Neutrophil (primary cell): ENCODE measurements at regions not wholly inside any gene's neighbourhood (a gene's known extent, or its start where the extent isn't known, plus 50 kb on each side); places are given as distances from the start of the nearest gene placed in this dataset.

ENCODE experiments used
- H3K27ac ChIP-seq: fragments of 200-600 bp; sonication (generic); 2 replicates; pipeline ENCODE4 v1.5.1; 2016; ENCODE audit warnings: mild to moderate bottlenecking, moderate library complexity
- H3K27me3 ChIP-seq: fragments of 200-600 bp; sonication (generic); 2 replicates; pipeline ENCODE4 v1.6.0; 2016; ENCODE audit warnings: mild to moderate bottlenecking
- H3K36me3 ChIP-seq: fragments of 200-600 bp; sonication (generic); 2 replicates; pipeline ENCODE4 v1.5.1; 2017
- H3K4me1 ChIP-seq, 2 experiments: fragments of 200-600 bp in 1 of 2; sonication (generic) in 1 of 2; 1 replicate in 1 of 2; 2 replicates in 1 of 2; pipeline versions ENCODE4 v1.5.1 to v1.6.1; 2013 to 2016; ENCODE audit warnings: low read depth in 1 of 2, low read length in 1 of 2, mild to moderate bottlenecking in 1 of 2, moderate library complexity in 1 of 2; ENCODE audit not compliant: control insufficient read depth in 1 of 2, insufficient read depth in 1 of 2
- H3K4me3 ChIP-seq, 2 experiments: fragments of 200-600 bp in 1 of 2; sonication (generic) in 1 of 2; 1 replicate in 1 of 2; 2 replicates in 1 of 2; pipeline ENCODE4 v1.5.1; 2013 to 2016; ENCODE audit warnings: low read depth in 1 of 2, low read length in 1 of 2, mild to moderate bottlenecking in 1 of 2, moderate library complexity in 1 of 2
- H3K9me3 ChIP-seq: fragments of 200-600 bp; sonication (generic); 2 replicates; pipeline ENCODE4 v1.5.1; 2016
- TF ChIP-seq, protein P1 (sequence below): fragments of 200-600 bp; sonication (generic); IDR thresholded peaks from 2 replicates; pipeline ENCODE4 v1.5.1; 2016; ENCODE audit warnings: antibody characterized with exemption

DNA sequence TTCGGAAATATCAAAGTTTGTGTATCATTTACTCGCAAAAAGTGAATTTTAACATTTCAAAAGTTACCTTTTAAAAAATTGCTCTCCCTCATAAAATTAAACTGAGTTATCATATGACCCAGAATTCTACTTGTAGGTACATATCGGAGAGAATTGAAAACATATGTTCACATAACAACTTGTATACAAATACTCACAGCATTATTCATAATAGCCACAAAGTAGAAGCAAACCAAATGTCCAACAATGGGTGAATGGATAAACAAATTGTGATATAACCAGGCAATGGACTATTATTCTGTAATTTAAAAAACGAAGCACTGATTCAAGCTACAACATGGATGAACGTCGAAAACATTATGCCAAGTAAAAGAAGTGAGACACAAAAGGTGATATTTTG lies 412.0 kb upstream of the TCF4 start:
- Histone ChIP-seq H3K27me3 (no peaks in the 10 kb centered on the region), H3K36me3 (no peaks in the 10 kb centered on the region), H3K4me3 (no peak overlapping the region), H3K27ac (no peak overlapping the region), H3K4me1 (no peaks in the 10 kb centered on the region), H3K9me3 (no peaks in the 10 kb centered on the region)
- TF ChIP-seq, protein P1, sequence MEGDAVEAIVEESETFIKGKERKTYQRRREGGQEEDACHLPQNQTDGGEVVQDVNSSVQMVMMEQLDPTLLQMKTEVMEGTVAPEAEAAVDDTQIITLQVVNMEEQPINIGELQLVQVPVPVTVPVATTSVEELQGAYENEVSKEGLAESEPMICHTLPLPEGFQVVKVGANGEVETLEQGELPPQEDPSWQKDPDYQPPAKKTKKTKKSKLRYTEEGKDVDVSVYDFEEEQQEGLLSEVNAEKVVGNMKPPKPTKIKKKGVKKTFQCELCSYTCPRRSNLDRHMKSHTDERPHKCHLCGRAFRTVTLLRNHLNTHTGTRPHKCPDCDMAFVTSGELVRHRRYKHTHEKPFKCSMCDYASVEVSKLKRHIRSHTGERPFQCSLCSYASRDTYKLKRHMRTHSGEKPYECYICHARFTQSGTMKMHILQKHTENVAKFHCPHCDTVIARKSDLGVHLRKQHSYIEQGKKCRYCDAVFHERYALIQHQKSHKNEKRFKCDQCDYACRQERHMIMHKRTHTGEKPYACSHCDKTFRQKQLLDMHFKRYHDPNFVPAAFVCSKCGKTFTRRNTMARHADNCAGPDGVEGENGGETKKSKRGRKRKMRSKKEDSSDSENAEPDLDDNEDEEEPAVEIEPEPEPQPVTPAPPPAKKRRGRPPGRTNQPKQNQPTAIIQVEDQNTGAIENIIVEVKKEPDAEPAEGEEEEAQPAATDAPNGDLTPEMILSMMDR = no peak

DNA sequence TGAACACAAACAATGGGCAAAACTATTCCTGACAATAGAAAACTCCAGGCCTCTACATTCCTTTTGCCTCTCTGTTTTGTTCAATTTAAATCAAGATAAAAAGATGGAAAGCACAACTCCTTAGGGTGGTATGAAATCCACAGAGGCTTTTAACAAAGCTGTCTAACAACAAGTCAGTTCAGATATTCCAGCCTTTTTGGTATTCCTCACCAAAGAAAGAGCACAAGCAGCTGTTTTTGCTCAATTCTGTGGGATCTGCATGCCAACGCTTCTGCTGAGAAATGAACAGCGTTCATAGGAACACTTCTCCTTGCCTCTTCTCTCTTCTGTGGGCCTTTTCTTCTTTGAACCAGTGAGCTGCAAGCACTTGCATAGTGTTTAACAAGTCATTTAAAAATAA lies 411.6 kb upstream of the TCF4 start:
- Histone ChIP-seq H3K27ac (no peak overlapping the region), H3K36me3 (no peaks in the 10 kb centered on the region), H3K27me3 (no peaks in the 10 kb centered on the region), H3K4me1 (no peaks in the 10 kb centered on the region), H3K9me3 (no peaks in the 10 kb centered on the region), H3K4me3 (no peak overlapping the region)
- TF ChIP-seq, protein P1 = no peak

DNA sequence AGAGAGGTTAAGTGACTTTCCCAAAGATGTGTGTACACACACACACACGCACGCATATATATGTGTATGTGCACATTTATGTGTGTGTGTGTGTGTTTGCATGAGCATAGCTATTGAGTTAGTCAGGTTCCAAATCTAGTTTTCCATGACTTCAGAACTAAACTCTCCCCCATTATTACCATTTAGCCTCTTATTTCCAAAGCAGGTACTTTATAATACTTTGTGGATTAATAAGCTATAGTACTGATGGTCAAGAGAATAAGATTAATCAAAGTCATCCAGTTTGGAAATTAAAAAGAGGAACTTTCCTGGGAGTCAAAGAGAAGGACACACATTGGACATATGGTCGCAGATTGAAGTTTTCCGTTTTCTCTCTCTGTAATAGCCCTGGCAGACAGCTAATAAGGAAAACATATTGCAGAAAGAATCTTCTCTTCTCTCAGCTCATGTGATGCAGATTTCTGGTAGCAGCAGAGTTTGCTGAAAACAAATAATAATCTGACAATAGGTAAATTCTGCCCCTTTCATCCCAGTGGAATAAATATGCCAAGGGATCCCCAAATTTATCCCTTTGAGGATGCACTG lies 410.9 kb upstream of the TCF4 start:
- Histone ChIP-seq H3K27ac (no peak overlapping the region), H3K9me3 (no peaks in the 10 kb centered on the region), H3K4me1 (no peaks in the 10 kb centered on the region), H3K4me3 (no peak overlapping the region), H3K27me3 (no peaks in the 10 kb centered on the region), H3K36me3 (no peaks in the 10 kb centered on the region)
- TF ChIP-seq, protein P1 = no peak

DNA sequence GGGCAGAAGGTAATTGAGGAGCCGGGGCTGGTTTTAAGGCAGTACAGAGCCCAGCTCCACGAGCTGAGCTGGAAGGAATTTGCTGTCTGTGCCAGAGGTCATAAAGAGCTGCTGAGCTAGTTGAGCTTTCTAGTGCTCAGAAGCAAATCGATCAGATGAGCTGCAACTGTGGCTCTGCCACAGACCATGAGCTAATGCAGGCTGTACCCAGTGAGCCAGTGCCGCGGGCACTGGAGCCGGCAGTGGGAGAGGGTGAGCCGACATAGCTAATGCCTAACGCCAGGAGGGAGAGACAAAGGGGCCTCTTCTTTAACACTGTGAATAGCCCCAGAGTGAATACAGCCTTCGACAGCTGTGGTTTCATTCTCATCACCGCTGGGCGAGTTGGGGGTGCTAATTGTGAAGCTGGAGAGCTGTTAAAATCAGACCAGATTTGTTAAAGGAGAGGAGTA lies 410.1 kb upstream of the TCF4 start:
- Histone ChIP-seq H3K4me3 (no peak overlapping the region), H3K36me3 (no peaks in the 10 kb centered on the region), H3K27ac (no peak overlapping the region), H3K9me3 (no peaks in the 10 kb centered on the region), H3K27me3 (no peaks in the 10 kb centered on the region), H3K4me1 (no peaks in the 10 kb centered on the region)
- TF ChIP-seq, protein P1 = no peak

DNA sequence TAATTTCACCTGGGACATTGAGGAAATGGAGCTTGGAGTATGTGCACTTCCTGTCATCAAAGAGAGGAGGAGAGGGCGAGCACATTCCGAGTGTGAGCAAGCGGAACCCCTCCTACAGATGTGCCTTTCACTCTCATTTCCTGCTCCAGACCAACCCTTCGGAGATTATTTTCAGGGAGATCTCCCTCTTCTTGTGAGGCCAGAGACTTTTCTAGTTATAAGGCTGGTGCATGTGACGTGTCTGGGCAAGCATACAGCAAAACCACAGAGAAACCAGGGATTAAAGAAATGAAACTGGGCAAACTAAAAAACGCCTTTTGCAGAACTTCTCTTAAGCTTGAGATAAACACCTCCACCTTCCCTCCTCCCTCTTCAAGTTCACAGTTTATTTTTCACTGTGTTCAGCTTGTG lies 409.2 kb upstream of the TCF4 start:
- no peaks in the 10 kb centered on the region for H3K4me1 ChIP-seq
- H3K27ac ChIP-seq = no peak overlapping the region
- H3K36me3 ChIP-seq = no peaks in the 10 kb centered on the region
- no peak overlapping the region for H3K4me3 ChIP-seq
- no peaks in the 10 kb centered on the region for H3K9me3 ChIP-seq
- no peaks in the 10 kb centered on the region for H3K27me3 ChIP-seq
- TF ChIP-seq, protein P1 = no peak

- H3K9me3 ChIP-seq = no peaks in the 10 kb centered on the region
- H3K4me1 ChIP-seq = no peaks in the 10 kb centered on the region
- H3K27me3 ChIP-seq = no peaks in the 10 kb centered on the region
- H3K4me3 ChIP-seq = no peak overlapping the region
- TF ChIP-seq, protein P1 = no peak
- no peaks in the 10 kb centered on the region for H3K36me3 ChIP-seq
- no peak overlapping the region for H3K27ac ChIP-seq
Measured at GRCh38 chr18:55996717-55997116, 408.7 kb upstream of the TCF4 start.
